ENCODE measurements at regions not wholly inside any gene's neighbourhood (a gene's known extent, or its start where the extent isn't known, plus 50 kb on each side); places are given as distances from the start of the nearest gene placed in this dataset.

- H3K36me3 Mint-ChIP-seq (ENCODE audit: low read depth), result no peaks in the 10 kb centered on the region
- peaks cover 19% of the 10 kb centered on the region for H3K27me3 Mint-ChIP-seq
- intact Hi-C loops (cut with micrococcal nuclease), result no loop called here
- H3K9me3 Mint-ChIP-seq, result no peaks in the 10 kb centered on the region
- H3K4me3 Mint-ChIP-seq, result no peak overlapping the region
- no peak overlapping the region for H3K27ac Mint-ChIP-seq
- no peaks in the 10 kb centered on the region for H3K4me1 Mint-ChIP-seq (ENCODE audit: low read depth)
These were observed 157.3 kb upstream of the NPVF start for GRCh38 chr7:25385506-25386136.

GRCh38 chr7:25386311-25386744 lies 158.0 kb upstream of the NPVF start:
- H3K36me3 Mint-ChIP-seq (ENCODE audit: low read depth), result no peaks in the 10 kb centered on the region
- no peaks in the 10 kb centered on the region for H3K9me3 Mint-ChIP-seq
- peaks cover 19% of the 10 kb centered on the region for H3K27me3 Mint-ChIP-seq
- intact Hi-C loops (cut with micrococcal nuclease), result no loop called here
- H3K4me3 Mint-ChIP-seq, result no peak overlapping the region
- no peaks in the 10 kb centered on the region for H3K4me1 Mint-ChIP-seq (ENCODE audit: low read depth)
- H3K27ac Mint-ChIP-seq, result no peak overlapping the region

- H3K36me3 Mint-ChIP-seq (ENCODE audit: low read depth), result no peaks in the 10 kb centered on the region
- H3K27me3 Mint-ChIP-seq, result peaks cover 19% of the 10 kb centered on the region
- no peaks in the 10 kb centered on the region for H3K9me3 Mint-ChIP-seq
- intact Hi-C loops (cut with micrococcal nuclease), result loop anchor here (1.0 kb wide), 1 partner anchor 129 kb away; no protein-coding TSS in a partner anchor
- H3K27ac Mint-ChIP-seq, result no peak overlapping the region
- no peak overlapping the region for H3K4me3 Mint-ChIP-seq
- no peaks in the 10 kb centered on the region for H3K4me1 Mint-ChIP-seq (ENCODE audit: low read depth)
These were observed 160.4 kb upstream of the NPVF start for GRCh38 chr7:25388681-25389080.

GRCh38 chr7:25389489-25390106 lies 161.3 kb upstream of the NPVF start:
- no peaks in the 10 kb centered on the region for H3K9me3 Mint-ChIP-seq
- H3K27ac Mint-ChIP-seq, result no peak overlapping the region
- no peaks in the 10 kb centered on the region for H3K4me1 Mint-ChIP-seq (ENCODE audit: low read depth)
- H3K27me3 Mint-ChIP-seq, result peaks cover 16% of the 10 kb centered on the region
- no peaks in the 10 kb centered on the region for H3K36me3 Mint-ChIP-seq (ENCODE audit: low read depth)
- intact Hi-C loops (cut with micrococcal nuclease), result loop anchor here (1.0 to 5.0 kb wide), 2 partner anchors 130 to 458 kb away; no protein-coding TSS in a partner anchor
- no peak overlapping the region for H3K4me3 Mint-ChIP-seq

- Mint-ChIP-seq H3K4me1 (ENCODE audit: low read depth) (no peaks in the 10 kb centered on the region), H3K4me3 (no peak overlapping the region), H3K36me3 (ENCODE audit: low read depth) (no peaks in the 10 kb centered on the region), H3K27ac (no peak overlapping the region), H3K27me3 (peaks cover 16% of the 10 kb centered on the region), H3K9me3 (no peaks in the 10 kb centered on the region)
- intact Hi-C loops (cut with micrococcal nuclease), result loop anchor here (5.0 kb wide), 1 partner anchor 456 kb away; no protein-coding TSS in a partner anchor
These were observed 163.1 kb upstream of the NPVF start for GRCh38 chr7:25391295-25391861.

- no peaks in the 10 kb centered on the region for H3K9me3 Mint-ChIP-seq
- H3K36me3 Mint-ChIP-seq (ENCODE audit: low read depth), result no peaks in the 10 kb centered on the region
- H3K4me3 Mint-ChIP-seq, result no peak overlapping the region
- no peak overlapping the region for H3K27ac Mint-ChIP-seq
- no peaks in the 10 kb centered on the region for H3K4me1 Mint-ChIP-seq (ENCODE audit: low read depth)
- intact Hi-C loops (cut with micrococcal nuclease), result loop anchor here (1.0 to 5.0 kb wide), 2 partner anchors 174 to 455 kb away; no protein-coding TSS in a partner anchor
- peaks cover 16% of the 10 kb centered on the region for H3K27me3 Mint-ChIP-seq
These were observed 163.8 kb upstream of the NPVF start for GRCh38 chr7:25391961-25392587.

- no peaks in the 10 kb centered on the region for H3K36me3 Mint-ChIP-seq (ENCODE audit: low read depth)
- no peaks in the 10 kb centered on the region for H3K9me3 Mint-ChIP-seq
- no peak overlapping the region for H3K27ac Mint-ChIP-seq
- H3K27me3 Mint-ChIP-seq, result peaks cover 14% of the 10 kb centered on the region
- intact Hi-C loops (cut with micrococcal nuclease), result loop anchor here (1.0 to 5.0 kb wide), 2 partner anchors 174 to 455 kb away; no protein-coding TSS in a partner anchor
- no peaks in the 10 kb centered on the region for H3K4me1 Mint-ChIP-seq (ENCODE audit: low read depth)
- no peak overlapping the region for H3K4me3 Mint-ChIP-seq
These were observed 164.5 kb upstream of the NPVF start for GRCh38 chr7:25392588-25393338.

- H3K4me3 Mint-ChIP-seq, result no peak overlapping the region
- no peaks in the 10 kb centered on the region for H3K36me3 Mint-ChIP-seq (ENCODE audit: low read depth)
- no peak overlapping the region for H3K27ac Mint-ChIP-seq
- intact Hi-C loops (cut with micrococcal nuclease), result no loop called here
- no peaks in the 10 kb centered on the region for H3K4me1 Mint-ChIP-seq (ENCODE audit: low read depth)
- no peaks in the 10 kb centered on the region for H3K9me3 Mint-ChIP-seq
- H3K27me3 Mint-ChIP-seq, result peaks cover 5% of the 10 kb centered on the region
These were observed 167.7 kb upstream of the NPVF start for GRCh38 chr7:25395976-25396375.

GRCh38 chr7:25396668-25397067 lies 168.4 kb upstream of the NPVF start:
- Mint-ChIP-seq H3K27me3 (peaks cover 7% of the 10 kb centered on the region), H3K4me3 (no peak overlapping the region), H3K36me3 (ENCODE audit: low read depth) (no peaks in the 10 kb centered on the region), H3K27ac (no peak overlapping the region), H3K9me3 (no peaks in the 10 kb centered on the region), H3K4me1 (ENCODE audit: low read depth) (no peaks in the 10 kb centered on the region)
- intact Hi-C loops (cut with micrococcal nuclease), result no loop called here

GRCh38 chr7:25398418-25398817 lies 170.1 kb upstream of the NPVF start:
- H3K36me3 Mint-ChIP-seq (ENCODE audit: low read depth), result no peaks in the 10 kb centered on the region
- no peak overlapping the region for H3K27ac Mint-ChIP-seq
- H3K4me1 Mint-ChIP-seq (ENCODE audit: low read depth), result no peaks in the 10 kb centered on the region
- no peak overlapping the region for H3K4me3 Mint-ChIP-seq
- H3K27me3 Mint-ChIP-seq, result peaks cover 3% of the 10 kb centered on the region
- H3K9me3 Mint-ChIP-seq, result no peaks in the 10 kb centered on the region
- intact Hi-C loops (cut with micrococcal nuclease), result no loop called here

- H3K27me3 Mint-ChIP-seq, result peaks cover 4% of the 10 kb centered on the region
- H3K36me3 Mint-ChIP-seq (ENCODE audit: low read depth), result no peaks in the 10 kb centered on the region
- no peak overlapping the region for H3K27ac Mint-ChIP-seq
- no peak overlapping the region for H3K4me3 Mint-ChIP-seq
- intact Hi-C loops (cut with micrococcal nuclease), result no loop called here
- no peaks in the 10 kb centered on the region for H3K9me3 Mint-ChIP-seq
- H3K4me1 Mint-ChIP-seq (ENCODE audit: low read depth), result no peaks in the 10 kb centered on the region
These were observed 170.9 kb upstream of the NPVF start for GRCh38 chr7:25399000-25399750.

- H3K4me1 Mint-ChIP-seq (ENCODE audit: low read depth), result no peaks in the 10 kb centered on the region
- intact Hi-C loops (cut with micrococcal nuclease), result no loop called here
- H3K27ac Mint-ChIP-seq, result no peak overlapping the region
- H3K4me3 Mint-ChIP-seq, result no peak overlapping the region
- no peaks in the 10 kb centered on the region for H3K36me3 Mint-ChIP-seq (ENCODE audit: low read depth)
- no peaks in the 10 kb centered on the region for H3K9me3 Mint-ChIP-seq
- H3K27me3 Mint-ChIP-seq, result peaks cover 3% of the 10 kb centered on the region
These were observed 174.2 kb upstream of the NPVF start for GRCh38 chr7:25402532-25402931.

- Mint-ChIP-seq H3K9me3 (no peaks in the 10 kb centered on the region), H3K36me3 (ENCODE audit: low read depth) (no peaks in the 10 kb centered on the region), H3K27me3 (peaks cover 5% of the 10 kb centered on the region), H3K4me3 (no peak overlapping the region), H3K27ac (no peak overlapping the region), H3K4me1 (ENCODE audit: low read depth) (no peaks in the 10 kb centered on the region)
- intact Hi-C loops (cut with micrococcal nuclease), result no loop called here
These were observed 177.4 kb upstream of the NPVF start for GRCh38 chr7:25405736-25406135.

Data from dendritic cell treated with granulocyte-macrophage colony-stimulating factor and Interleukin-4, amounts not matched to agents 40 ng/mL and 50 ng/mL, for 4 days (primary cell).